ENCODE measurements at regions not wholly inside any gene's neighbourhood (a gene's known extent, or its start where the extent isn't known, plus 50 kb on each side); places are given as distances from the start of the nearest gene placed in this dataset.

- H2BK5ac ChIP-seq (ENCODE audit: insufficient read length, low read length) = no peak overlapping the region
- no peak overlapping the region for H3T11ph ChIP-seq (ENCODE audit: low read length)
- H3K9ac ChIP-seq (ENCODE audit: extremely low read depth, insufficient read length, low read length) = no peak overlapping the region
- no peak overlapping the region for H3K27ac ChIP-seq (ENCODE audit: insufficient read length, low read depth, low read length)
- H3K18ac ChIP-seq (ENCODE audit: insufficient read length, low read depth, low read length) = no peak overlapping the region
- H2BK12ac ChIP-seq (ENCODE audit: insufficient read length, low read depth, low read length) = no peak overlapping the region
- no peak overlapping the region for H2BK15ac ChIP-seq (ENCODE audit: low read depth, low read length)
- no peak overlapping the region for H2BK120ac ChIP-seq (ENCODE audit: low read depth, low read length, poor library complexity, severe bottlenecking)
- no peak overlapping the region for H4K5ac ChIP-seq (ENCODE audit: insufficient read length, low read depth, low read length)
- no peaks in the 10 kb centered on the region for H3K27me3 ChIP-seq (ENCODE audit: insufficient read depth, low read length)
- H3K9me3 ChIP-seq (ENCODE audit: control insufficient read depth, low read depth, low read length) = no peaks in the 10 kb centered on the region
- no peak overlapping the region for H3K56ac ChIP-seq (ENCODE audit: insufficient read length, low read depth, low read length)
- no peak overlapping the region for H3K4me3 Mint-ChIP-seq
- no peak overlapping the region for H2AFZ ChIP-seq (ENCODE audit: low read length)
- H3K23me2 ChIP-seq (ENCODE audit: insufficient read length, low read depth, low read length, poor library complexity, severe bottlenecking) = no peaks in the 10 kb centered on the region
- no peaks in the 10 kb centered on the region for H3K4me1 Mint-ChIP-seq
- H3K4ac ChIP-seq (ENCODE audit: low read depth, low read length) = no peak overlapping the region
- no peaks in the 10 kb centered on the region for H3K4me1 ChIP-seq (ENCODE audit: insufficient read depth, low read length)
- H2BK20ac ChIP-seq (ENCODE audit: low read depth, low read length, poor library complexity, severe bottlenecking) = no peak overlapping the region
- H4K91ac ChIP-seq (ENCODE audit: insufficient read length, low read depth, low read length) = no peak overlapping the region
- H2AK5ac ChIP-seq (ENCODE audit: insufficient read length, low read length) = no peak overlapping the region
- H3K4me2 ChIP-seq (ENCODE audit: insufficient read depth, insufficient read length, low read length) = no peak overlapping the region
- no peak overlapping the region for H4K8ac ChIP-seq (replicated peaks; ENCODE audit: insufficient read length, low read depth, low read length)
- no peak for DNase-seq
- H3K79me2 ChIP-seq (ENCODE audit: insufficient read depth, low read length) = no peaks in the 10 kb centered on the region
- no peak for TF ChIP-seq CTCF (conservative IDR thresholded peaks at IDR 0.05)
- H3K36me3 Mint-ChIP-seq (ENCODE audit: insufficient read depth in 1 of 3, low read depth in 3 of 3) = no peaks in the 10 kb centered on the region
- H3K79me1 ChIP-seq (ENCODE audit: insufficient read depth, low read depth, low read length, poor library complexity, severe bottlenecking) = no peaks in the 10 kb centered on the region
- H3K9me3 Mint-ChIP-seq = peaks cover under 1 to 6% of the 10 kb centered on the region in 2 experiments; a peak in 3 of 5 replicates
- H3K14ac ChIP-seq (ENCODE audit: insufficient read depth, low read length) = no peak overlapping the region
- peaks cover 1% of the 10 kb centered on the region; the same call in 1 of the 2 replicates for H3K27me3 Mint-ChIP-seq (ENCODE audit: low read depth)
- H3K27ac Mint-ChIP-seq = no peak overlapping the region
- no peaks in the 10 kb centered on the region for H4K20me1 ChIP-seq (ENCODE audit: control insufficient read depth, insufficient read depth, insufficient read length)
- H3K23ac ChIP-seq (ENCODE audit: insufficient read length, low read depth, low read length) = no peak overlapping the region
Observed at GRCh38 chr21:35783721-35784120, 276.6 kb downstream of the SETD4 start.

Measured in H9 (cell line).